SK-N-SH (cell line): ENCODE measurements at regions not wholly inside any gene's neighbourhood (a gene's known extent, or its start where the extent isn't known, plus 50 kb on each side); places are given as distances from the start of the nearest gene placed in this dataset.

Experiments
- CHD2 ChIP-seq: fragments of 150-350 bp; IDR thresholded peaks from 2 replicates; pipeline ENCODE4 v1.6.1; 2018; ENCODE audit warnings: low read length; ENCODE audit not compliant: partially characterized antibody
- CTCF ChIP-seq: fragments of 200-600 bp; sonication (generic); IDR thresholded peaks from 2 replicates; pipeline ENCODE4 v1.6.1; 2017; ENCODE audit warnings: antibody characterized with exemption, mild to moderate bottlenecking, moderate library complexity
- EP300 ChIP-seq, 2 experiments: IDR thresholded peaks; 2 replicates each; pipeline versions ENCODE4 v1.4.0 to v1.6.1; 2012; ENCODE audit warnings: borderline replicate concordance in 1 of 2, low read depth in 1 of 2, low read length in 1 of 2
- EZH2phosphoT487 ChIP-seq: fragments of 200-600 bp; sonication (generic); IDR thresholded peaks from 2 replicates; pipeline ENCODE4 v1.6.1; 2017; ENCODE audit warnings: low read depth, mixed run types, mild to moderate bottlenecking, antibody characterized with exemption, moderate library complexity, borderline replicate concordance
- MAX ChIP-seq: IDR thresholded peaks from 2 replicates; pipeline ENCODE4 v1.4.0; 2012; ENCODE audit warnings: low read depth
- MEF2A ChIP-seq: IDR thresholded peaks from 2 replicates; pipeline ENCODE4 v1.4.0; 2012; ENCODE audit warnings: low read depth, borderline replicate concordance
- PBX3 ChIP-seq: IDR thresholded peaks from 2 replicates; pipeline ENCODE4; 2012
- RAD21 ChIP-seq: IDR thresholded peaks from 2 replicates; pipeline ENCODE4 v1.6.1; 2012; ENCODE audit warnings: mild to moderate bottlenecking, low read length
- REST ChIP-seq: IDR thresholded peaks from 2 replicates; pipeline ENCODE4 v1.6.1; 2012; ENCODE audit warnings: mild to moderate bottlenecking, low read depth, low read length, moderate library complexity
- RFX5 ChIP-seq: IDR thresholded peaks from 2 replicates; pipeline ENCODE4 v1.6.1; 2012; ENCODE audit warnings: mild to moderate bottlenecking, improper control_type of control experiment, low read length
- TCF12 ChIP-seq: IDR thresholded peaks from 2 replicates; pipeline ENCODE4 v1.4.0; 2012
- USF1 ChIP-seq: IDR thresholded peaks from 2 replicates; pipeline ENCODE4 v1.4.0; 2012; ENCODE audit warnings: low read depth, borderline replicate concordance
- USF2 ChIP-seq: fragments of 150-350 bp; IDR thresholded peaks from 2 replicates; pipeline ENCODE4 v1.6.1; 2017; ENCODE audit warnings: antibody characterized with exemption, low read length, low read depth, borderline replicate concordance
- YY1 ChIP-seq: IDR thresholded peaks from 2 replicates; pipeline ENCODE4 v1.4.0; 2012; ENCODE audit warnings: low read depth, mild to moderate bottlenecking

GRCh38 chr13:26973946-26974345 is 197.7 kb downstream of the USP12 start:
- TF ChIP-seq CTCF (no peak), YY1 (no peak), EP300 (IDR thresholded peaks at IDR 0.05; ENCODE audit: borderline replicate concordance in 1 of 2, low read depth in 1 of 2, low read length in 1 of 2) (no peak), TCF12 (no peak), USF2 (no peak), PBX3 (no peak), EZH2phosphoT487 (no peak), RFX5 (no peak), MAX (no peak), MEF2A (no peak), USF1 (no peak), CHD2 (no peak), RAD21 (no peak), REST (no peak)
